ENCODE measurements at regions not wholly inside any gene's neighbourhood (a gene's known extent, or its start where the extent isn't known, plus 50 kb on each side); places are given as distances from the start of the nearest gene placed in this dataset.
"Not testable (repeated sequence)": the region's sequence is repeated elsewhere in the genome, so short reads cannot be mapped to it uniquely, and the experiment has no call there.

GRCh38 chr12:94841177-94841576 is 162.3 kb downstream of the NDUFA12 start:
- Histone ChIP-seq H3K9me2 (replicated peaks; ENCODE audit: insufficient read depth, low read length) (no peaks in the 10 kb centered on the region), H3K27me3 (ENCODE audit: low read length) (no peaks in the 10 kb centered on the region), H3F3A (ENCODE audit: insufficient read depth) (no peaks in the 10 kb centered on the region), H3K79me2 (ENCODE audit: insufficient read depth, low read length) (no peaks in the 10 kb centered on the region), H3K9me3 (ENCODE audit: insufficient read depth, low read length) (no peaks in the 10 kb centered on the region), H2AFZ (ENCODE audit: low read depth, low read length, severe bottlenecking) (no peak overlapping the region), H3K27ac (ENCODE audit: low read depth, low read length) (no peak overlapping the region), H4K20me1 (ENCODE audit: low read depth, low read length) (no peaks in the 10 kb centered on the region), H3K4me2 (ENCODE audit: low read depth, low read length, poor library complexity, severe bottlenecking) (no peak overlapping the region), H3K4me3 (ENCODE audit: insufficient read depth, low read length, poor library complexity, severe bottlenecking) (no peak overlapping the region), H3K9ac (ENCODE audit: low read length) (no peak overlapping the region), H3K36me3 (ENCODE audit: low read length) (no peaks in the 10 kb centered on the region)
- TF ChIP-seq, protein P1, sequence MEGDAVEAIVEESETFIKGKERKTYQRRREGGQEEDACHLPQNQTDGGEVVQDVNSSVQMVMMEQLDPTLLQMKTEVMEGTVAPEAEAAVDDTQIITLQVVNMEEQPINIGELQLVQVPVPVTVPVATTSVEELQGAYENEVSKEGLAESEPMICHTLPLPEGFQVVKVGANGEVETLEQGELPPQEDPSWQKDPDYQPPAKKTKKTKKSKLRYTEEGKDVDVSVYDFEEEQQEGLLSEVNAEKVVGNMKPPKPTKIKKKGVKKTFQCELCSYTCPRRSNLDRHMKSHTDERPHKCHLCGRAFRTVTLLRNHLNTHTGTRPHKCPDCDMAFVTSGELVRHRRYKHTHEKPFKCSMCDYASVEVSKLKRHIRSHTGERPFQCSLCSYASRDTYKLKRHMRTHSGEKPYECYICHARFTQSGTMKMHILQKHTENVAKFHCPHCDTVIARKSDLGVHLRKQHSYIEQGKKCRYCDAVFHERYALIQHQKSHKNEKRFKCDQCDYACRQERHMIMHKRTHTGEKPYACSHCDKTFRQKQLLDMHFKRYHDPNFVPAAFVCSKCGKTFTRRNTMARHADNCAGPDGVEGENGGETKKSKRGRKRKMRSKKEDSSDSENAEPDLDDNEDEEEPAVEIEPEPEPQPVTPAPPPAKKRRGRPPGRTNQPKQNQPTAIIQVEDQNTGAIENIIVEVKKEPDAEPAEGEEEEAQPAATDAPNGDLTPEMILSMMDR (IDR thresholded peaks at IDR 0.05; ENCODE audit: insufficient read depth, low read length, poor library complexity, severe bottlenecking) = no peak
- TF ChIP-seq EZH2phosphoT487 (conservative IDR thresholded peaks at IDR 0.05; ENCODE audit: low read length) = no peak

GRCh38 chr12:94839347-94839746 is 164.2 kb downstream of the NDUFA12 start:
- Histone ChIP-seq H3K79me2 (ENCODE audit: insufficient read depth, low read length) (no peaks in the 10 kb centered on the region), H3K9me2 (replicated peaks; ENCODE audit: insufficient read depth, low read length) (no peaks in the 10 kb centered on the region), H3F3A (ENCODE audit: insufficient read depth) (no peaks in the 10 kb centered on the region), H3K27ac (ENCODE audit: low read depth, low read length) (no peak overlapping the region), H3K36me3 (ENCODE audit: low read length) (no peaks in the 10 kb centered on the region), H3K4me2 (ENCODE audit: low read depth, low read length, poor library complexity, severe bottlenecking) (no peak overlapping the region), H3K9ac (ENCODE audit: low read length) (no peak overlapping the region), H2AFZ (ENCODE audit: low read depth, low read length, severe bottlenecking) (no peak overlapping the region), H3K4me3 (ENCODE audit: insufficient read depth, low read length, poor library complexity, severe bottlenecking) (no peak overlapping the region), H4K20me1 (ENCODE audit: low read depth, low read length) (no peaks in the 10 kb centered on the region), H3K27me3 (ENCODE audit: low read length) (no peaks in the 10 kb centered on the region), H3K9me3 (ENCODE audit: insufficient read depth, low read length) (no peaks in the 10 kb centered on the region)
- TF ChIP-seq, protein P1 (IDR thresholded peaks at IDR 0.05; ENCODE audit: insufficient read depth, low read length, poor library complexity, severe bottlenecking) = no peak
- no peak for TF ChIP-seq EZH2phosphoT487 (conservative IDR thresholded peaks at IDR 0.05; ENCODE audit: low read length)

GRCh38 chr12:94836952-94837670 is 166.4 kb downstream of the NDUFA12 start:
- not testable (repeated sequence) for H3K79me2 ChIP-seq (ENCODE audit: insufficient read depth, low read length); H3K4me3 ChIP-seq (ENCODE audit: insufficient read depth, low read length, poor library complexity, severe bottlenecking); H3K36me3 ChIP-seq (ENCODE audit: low read length); H3F3A ChIP-seq (ENCODE audit: insufficient read depth); H3K4me2 ChIP-seq (ENCODE audit: low read depth, low read length, poor library complexity, severe bottlenecking); H3K9ac ChIP-seq (ENCODE audit: low read length); H4K20me1 ChIP-seq (ENCODE audit: low read depth, low read length); H2AFZ ChIP-seq (ENCODE audit: low read depth, low read length, severe bottlenecking); H3K27me3 ChIP-seq (ENCODE audit: low read length); H3K27ac ChIP-seq (ENCODE audit: low read depth, low read length); H3K9me2 ChIP-seq (replicated peaks; ENCODE audit: insufficient read depth, low read length); H3K9me3 ChIP-seq (ENCODE audit: insufficient read depth, low read length)

GRCh38 chr12:94834036-94834625 is 169.4 kb downstream of the NDUFA12 start:
- Histone ChIP-seq H3K27me3 (ENCODE audit: low read length) (no peaks in the 10 kb centered on the region), H3K9me3 (ENCODE audit: insufficient read depth, low read length) (no peaks in the 10 kb centered on the region), H3K9ac (ENCODE audit: low read length) (no peak overlapping the region), H3K36me3 (ENCODE audit: low read length) (no peaks in the 10 kb centered on the region), H3K27ac (ENCODE audit: low read depth, low read length) (no peak overlapping the region), H3K4me2 (ENCODE audit: low read depth, low read length, poor library complexity, severe bottlenecking) (no peak overlapping the region), H2AFZ (ENCODE audit: low read depth, low read length, severe bottlenecking) (no peak overlapping the region), H4K20me1 (ENCODE audit: low read depth, low read length) (no peaks in the 10 kb centered on the region), H3K79me2 (ENCODE audit: insufficient read depth, low read length) (no peaks in the 10 kb centered on the region), H3F3A (ENCODE audit: insufficient read depth) (peaks cover 8% of the 10 kb centered on the region), H3K4me3 (ENCODE audit: insufficient read depth, low read length, poor library complexity, severe bottlenecking) (no peak overlapping the region), H3K9me2 (replicated peaks; ENCODE audit: insufficient read depth, low read length) (no peaks in the 10 kb centered on the region)
- TF ChIP-seq EZH2phosphoT487 (conservative IDR thresholded peaks at IDR 0.05; ENCODE audit: low read length) = no peak
- TF ChIP-seq, protein P1 (IDR thresholded peaks at IDR 0.05; ENCODE audit: insufficient read depth, low read length, poor library complexity, severe bottlenecking) = no peak
